ENCODE measurements at regions not wholly inside any gene's neighbourhood (a gene's known extent, or its start where the extent isn't known, plus 50 kb on each side); places are given as distances from the start of the nearest gene placed in this dataset.

- TF ChIP-seq YY1 (IDR thresholded peaks at IDR 0.05; ENCODE audit: low read depth) (no peak), ZBTB7A (IDR thresholded peaks at IDR 0.05; ENCODE audit: low read depth) (no peak), TAF1 (IDR thresholded peaks at IDR 0.05; ENCODE audit: low read depth) (no peak), EP300 (IDR thresholded peaks at IDR 0.05; ENCODE audit: borderline replicate concordance) (no peak), TCF12 (IDR thresholded peaks at IDR 0.05; ENCODE audit: low read depth) (no peak)
Measured at GRCh38 chr2:161547130-161547529, 77.1 kb upstream of the SLC4A10 start.

DNA sequence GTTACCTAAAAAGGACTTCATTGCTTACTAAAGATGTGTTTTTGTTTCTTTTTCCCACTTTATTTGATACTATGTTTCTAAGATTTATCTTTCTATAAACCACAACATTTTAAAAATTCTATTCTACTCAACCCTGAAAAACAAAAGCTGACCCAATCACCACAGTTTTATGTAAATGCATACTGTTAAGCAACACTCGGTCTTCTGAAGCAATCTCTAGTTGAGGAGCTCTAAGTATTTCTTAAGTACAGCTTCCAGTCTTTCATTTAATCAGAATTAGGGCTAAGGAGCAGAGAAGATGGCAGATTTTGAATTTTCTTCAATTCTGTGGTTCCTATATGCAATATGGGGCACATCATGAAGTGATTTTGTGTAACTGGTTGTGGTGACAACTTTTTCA is 72.2 kb upstream of the SLC4A10 start:
- no peak for TF ChIP-seq NFIC (IDR thresholded peaks at IDR 0.05)
- no peak for TF ChIP-seq YY1 (IDR thresholded peaks at IDR 0.05; ENCODE audit: low read depth)
- TF ChIP-seq EP300 (IDR thresholded peaks at IDR 0.05; ENCODE audit: borderline replicate concordance): no peak
- no peak for TF ChIP-seq CEBPB (IDR thresholded peaks at IDR 0.05)
- TF ChIP-seq TEAD4 (IDR thresholded peaks at IDR 0.05): no peak
- TF ChIP-seq USF1 (IDR thresholded peaks at IDR 0.05): no peak
- TF ChIP-seq CREB1 (IDR thresholded peaks at IDR 0.05; ENCODE audit: low read depth): no peak
- TF ChIP-seq TCF12 (IDR thresholded peaks at IDR 0.05; ENCODE audit: low read depth): no peak
- TF ChIP-seq, protein P1, sequence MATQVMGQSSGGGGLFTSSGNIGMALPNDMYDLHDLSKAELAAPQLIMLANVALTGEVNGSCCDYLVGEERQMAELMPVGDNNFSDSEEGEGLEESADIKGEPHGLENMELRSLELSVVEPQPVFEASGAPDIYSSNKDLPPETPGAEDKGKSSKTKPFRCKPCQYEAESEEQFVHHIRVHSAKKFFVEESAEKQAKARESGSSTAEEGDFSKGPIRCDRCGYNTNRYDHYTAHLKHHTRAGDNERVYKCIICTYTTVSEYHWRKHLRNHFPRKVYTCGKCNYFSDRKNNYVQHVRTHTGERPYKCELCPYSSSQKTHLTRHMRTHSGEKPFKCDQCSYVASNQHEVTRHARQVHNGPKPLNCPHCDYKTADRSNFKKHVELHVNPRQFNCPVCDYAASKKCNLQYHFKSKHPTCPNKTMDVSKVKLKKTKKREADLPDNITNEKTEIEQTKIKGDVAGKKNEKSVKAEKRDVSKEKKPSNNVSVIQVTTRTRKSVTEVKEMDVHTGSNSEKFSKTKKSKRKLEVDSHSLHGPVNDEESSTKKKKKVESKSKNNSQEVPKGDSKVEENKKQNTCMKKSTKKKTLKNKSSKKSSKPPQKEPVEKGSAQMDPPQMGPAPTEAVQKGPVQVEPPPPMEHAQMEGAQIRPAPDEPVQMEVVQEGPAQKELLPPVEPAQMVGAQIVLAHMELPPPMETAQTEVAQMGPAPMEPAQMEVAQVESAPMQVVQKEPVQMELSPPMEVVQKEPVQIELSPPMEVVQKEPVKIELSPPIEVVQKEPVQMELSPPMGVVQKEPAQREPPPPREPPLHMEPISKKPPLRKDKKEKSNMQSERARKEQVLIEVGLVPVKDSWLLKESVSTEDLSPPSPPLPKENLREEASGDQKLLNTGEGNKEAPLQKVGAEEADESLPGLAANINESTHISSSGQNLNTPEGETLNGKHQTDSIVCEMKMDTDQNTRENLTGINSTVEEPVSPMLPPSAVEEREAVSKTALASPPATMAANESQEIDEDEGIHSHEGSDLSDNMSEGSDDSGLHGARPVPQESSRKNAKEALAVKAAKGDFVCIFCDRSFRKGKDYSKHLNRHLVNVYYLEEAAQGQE (IDR thresholded peaks at IDR 0.05; ENCODE audit: low read depth): no peak
- no peak for TF ChIP-seq RAD21 (IDR thresholded peaks at IDR 0.05; ENCODE audit: low read depth)
- TF ChIP-seq ZBTB7A (IDR thresholded peaks at IDR 0.05; ENCODE audit: low read depth): no peak
- no peak for TF ChIP-seq FOXM1 (IDR thresholded peaks at IDR 0.05; ENCODE audit: borderline replicate concordance, low read depth)
- TF ChIP-seq, protein P2, sequence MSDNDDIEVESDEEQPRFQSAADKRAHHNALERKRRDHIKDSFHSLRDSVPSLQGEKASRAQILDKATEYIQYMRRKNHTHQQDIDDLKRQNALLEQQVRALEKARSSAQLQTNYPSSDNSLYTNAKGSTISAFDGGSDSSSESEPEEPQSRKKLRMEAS (IDR thresholded peaks at IDR 0.05): no peak
- TF ChIP-seq EGR1 (IDR thresholded peaks at IDR 0.05): no peak
- no peak for TF ChIP-seq TAF1 (IDR thresholded peaks at IDR 0.05; ENCODE audit: low read depth)

GRCh38 chr2:161555826-161556225 is 68.4 kb upstream of the SLC4A10 start:
- TF ChIP-seq NFIC (IDR thresholded peaks at IDR 0.05) (no peak), EGR1 (IDR thresholded peaks at IDR 0.05) (no peak), CREB1 (IDR thresholded peaks at IDR 0.05; ENCODE audit: low read depth) (no peak), FOXM1 (IDR thresholded peaks at IDR 0.05; ENCODE audit: borderline replicate concordance, low read depth) (no peak), CEBPB (IDR thresholded peaks at IDR 0.05) (no peak), USF1 (IDR thresholded peaks at IDR 0.05) (no peak), ZBTB7A (IDR thresholded peaks at IDR 0.05; ENCODE audit: low read depth) (no peak), TAF1 (IDR thresholded peaks at IDR 0.05; ENCODE audit: low read depth) (no peak), EP300 (IDR thresholded peaks at IDR 0.05; ENCODE audit: borderline replicate concordance) (no peak), YY1 (IDR thresholded peaks at IDR 0.05; ENCODE audit: low read depth) (no peak), RAD21 (IDR thresholded peaks at IDR 0.05; ENCODE audit: low read depth) (no peak)
- TF ChIP-seq, protein P2 (IDR thresholded peaks at IDR 0.05): no peak
- TF ChIP-seq, protein P1 (IDR thresholded peaks at IDR 0.05; ENCODE audit: low read depth): no peak

DNA sequence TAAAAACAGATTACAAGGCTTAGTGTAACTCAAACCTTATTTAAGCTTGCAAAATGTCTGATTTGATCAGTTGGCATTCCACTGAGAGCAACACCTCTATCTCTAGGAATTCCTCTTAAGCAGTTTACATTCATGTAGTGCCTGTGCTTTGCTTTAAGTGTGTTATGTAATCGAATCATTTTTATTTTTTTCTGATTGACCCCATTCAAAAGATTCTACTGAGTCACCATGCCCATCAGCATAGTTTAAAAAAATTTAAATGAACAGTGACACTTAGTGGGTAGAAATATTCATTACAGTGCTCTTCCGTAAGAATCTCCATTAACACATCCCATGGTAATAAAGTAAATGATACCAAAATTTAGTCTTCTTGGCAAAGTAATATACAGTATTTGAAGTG is 67.8 kb upstream of the SLC4A10 start:
- TF ChIP-seq EGR1 (IDR thresholded peaks at IDR 0.05) (no peak), RAD21 (IDR thresholded peaks at IDR 0.05; ENCODE audit: low read depth) (no peak), CREB1 (IDR thresholded peaks at IDR 0.05; ENCODE audit: low read depth) (no peak), NFIC (IDR thresholded peaks at IDR 0.05) (no peak), USF1 (IDR thresholded peaks at IDR 0.05) (no peak), TCF12 (IDR thresholded peaks at IDR 0.05; ENCODE audit: low read depth) (no peak), FOXM1 (IDR thresholded peaks at IDR 0.05; ENCODE audit: borderline replicate concordance, low read depth) (no peak), TEAD4 (IDR thresholded peaks at IDR 0.05) (no peak), TAF1 (IDR thresholded peaks at IDR 0.05; ENCODE audit: low read depth) (no peak), YY1 (IDR thresholded peaks at IDR 0.05; ENCODE audit: low read depth) (no peak), ZBTB7A (IDR thresholded peaks at IDR 0.05; ENCODE audit: low read depth) (no peak), CEBPB (IDR thresholded peaks at IDR 0.05) (no peak), EP300 (IDR thresholded peaks at IDR 0.05; ENCODE audit: borderline replicate concordance) (no peak)
- TF ChIP-seq, protein P2 (IDR thresholded peaks at IDR 0.05): no peak
- TF ChIP-seq, protein P1 (IDR thresholded peaks at IDR 0.05; ENCODE audit: low read depth): no peak
